K562 (cell line): ENCODE measurements at regions not wholly inside any gene's neighbourhood (a gene's known extent, or its start where the extent isn't known, plus 50 kb on each side); places are given as distances from the start of the nearest gene placed in this dataset.

Source experiments
- ATAC-seq: fragments of 200-7000 bp; cut with Tn5 transposase; 3 replicates; pipeline ENCODE4 v1.9.1; 2020; ENCODE audit warnings: moderate library complexity
- BruUV-seq: library from RNA; stranded (reverse); fragments of 400-500 nt; replicated peaks from 2 replicates; lab custom pipeline; 2021; lab: Mats Ljungman, UMichigan
- CTCF ChIA-PET: fragments of 300-600 bp; formaldehyde crosslinking; extraction: SDS; loops from one replicate; lab custom pipeline; 2021; ENCODE audit warnings: low intra/inter-chr PET ratio; lab: Yijun Ruan, JAX
- POLR2A ChIA-PET: fragments of 300-600, 350-650 bp; sonication (Branson Sonifier 250); formaldehyde crosslinking; extraction: SDS; loops from one replicate; lab custom pipeline; 2021; ENCODE audit warnings: antibody characterized with exemption, inconsistent platforms; lab: Yijun Ruan, JAX
- DNase-seq, 4 experiments: peaks; one replicate each; pipeline versions ENCODE4 v3.0.0 to v3.0.0-alpha.2; 2011 to 2018; ENCODE audit warnings: low spot score in 3 of 4, mixed read lengths in 3 of 4; ENCODE audit errors: extremely low read depth in 1 of 4
- FAIRE-seq: peaks from 2 replicates; lab custom pipeline; 2011; peaks lifted over from hg19 to GRCh38; lab: Jason Lieb, UNC
- H2AFZ ChIP-seq: 2 replicates; pipeline ENCODE4 v1.6.0; 2011; ENCODE audit warnings: low read depth, low read length, control low read depth, inconsistent platforms
- H3K27ac ChIP-seq: fragments of 200-600 bp; 3 replicates; pipeline ENCODE4 v1.8.0; 2011; ENCODE audit warnings: low read depth, mild to moderate bottlenecking, control low read depth, inconsistent platforms, low read length, moderate library complexity, mixed read lengths; ENCODE audit errors: extremely low read depth
- H3K27me3 ChIP-seq, 2 experiments: fragments of 300-600 bp in 1 of 2; 2 replicates in 1 of 2; 3 replicates in 1 of 2; pipeline versions ENCODE4 v1.6.0 to v1.8.0; 2011; ENCODE audit warnings: inconsistent platforms in 2 of 2, low read length in 2 of 2, mild to moderate bottlenecking in 1 of 2, mixed read lengths in 1 of 2, moderate library complexity in 1 of 2; ENCODE audit not compliant: control insufficient read depth in 2 of 2, insufficient read depth in 2 of 2
- H3K36me3 ChIP-seq: fragments of 300-600 bp; 3 replicates; pipeline ENCODE4 v1.8.0; 2011; ENCODE audit warnings: mild to moderate bottlenecking, low read length, inconsistent platforms; ENCODE audit not compliant: control insufficient read depth, insufficient read depth
- H3K4me1 ChIP-seq, 2 experiments: fragments of 200-600 bp in 1 of 2; replicated peaks in 1 of 2; 2 replicates in 1 of 2; 3 replicates in 1 of 2; pipeline versions ENCODE4 v1.5.1 to v1.8.0; 2011; ENCODE audit warnings: inconsistent platforms in 2 of 2, low read length in 2 of 2, mild to moderate bottlenecking in 1 of 2, mixed read lengths in 1 of 2, moderate library complexity in 1 of 2; ENCODE audit not compliant: control insufficient read depth in 2 of 2, insufficient read depth in 2 of 2
- H3K4me2 ChIP-seq: 2 replicates; pipeline ENCODE4 v1.6.1; 2011; ENCODE audit warnings: low read length, control low read depth, inconsistent platforms, mixed read lengths; ENCODE audit not compliant: insufficient read depth
- H3K4me3 ChIP-seq: fragments of 200-600 bp; sonication (generic), shearing (Covaris generic); 2 replicates; pipeline ENCODE4 v1.5.1; 2016; ENCODE audit warnings: control low read depth, inconsistent platforms
- H3K79me2 ChIP-seq: fragments of 200-600 bp; 3 replicates; pipeline ENCODE4 v1.8.0; 2011; ENCODE audit warnings: low read length, inconsistent platforms; ENCODE audit not compliant: control insufficient read depth, insufficient read depth
- H3K9ac ChIP-seq, 2 experiments: 2 replicates each; pipeline versions ENCODE4 v1.6.0 to v1.6.1; 2011; ENCODE audit warnings: low read depth in 2 of 2, low read length in 2 of 2, control low read depth in 1 of 2, inconsistent platforms in 1 of 2, mild to moderate bottlenecking in 1 of 2, mixed read lengths in 1 of 2; ENCODE audit not compliant: insufficient read depth in 1 of 2
- H3K9me1 ChIP-seq: one replicate; pipeline ENCODE4 v1.6.0; 2011; ENCODE audit warnings: inconsistent platforms, mild to moderate bottlenecking, low read length, moderate library complexity; ENCODE audit not compliant: control insufficient read depth, insufficient read depth
- H3K9me3 ChIP-seq: replicated peaks from 2 replicates; pipeline ENCODE4 v1.5.1; 2011; ENCODE audit warnings: low read depth, low read length, inconsistent platforms; ENCODE audit not compliant: control insufficient read depth, insufficient read depth
- H4K20me1 ChIP-seq: replicated peaks from 2 replicates; pipeline ENCODE4 v1.6.1; 2011; ENCODE audit warnings: low read length, inconsistent platforms, mixed read lengths; ENCODE audit not compliant: control insufficient read depth, insufficient read depth
- GABPA ChIP-seq: fragments of 200-800 bp; sonication (Bioruptor generic); conservative IDR thresholded peaks from 2 replicates; pipeline ENCODE4 v1.6.1; 2016; ENCODE audit warnings: low read depth, missing genetic modification characterization, missing compliant biosample characterization
- MNT ChIP-seq, 2 experiments: fragments of 450-650 bp; conservative IDR thresholded peaks; 2 replicates each; pipeline ENCODE4 v1.6.1; 2017; ENCODE audit warnings: mild to moderate bottlenecking in 2 of 2, moderate library complexity in 2 of 2
- TAF1 ChIP-seq: IDR thresholded peaks from 2 replicates; pipeline ENCODE4 v1.6.1; 2011; ENCODE audit warnings: mild to moderate bottlenecking, low read length, moderate library complexity; ENCODE audit not compliant: insufficient read depth, control insufficient read depth, severe bottlenecking; ENCODE audit errors: extremely low read depth
- ZBTB9 ChIP-seq: fragments of 450-650 bp; formaldehyde crosslinking; IDR thresholded peaks from 2 replicates; pipeline ENCODE4 v1.4.0; 2020; ENCODE audit warnings: mild to moderate bottlenecking, moderate library complexity
- ZNF445 ChIP-seq: fragments of 250-450 bp; sonication (Bioruptor Pico); IDR thresholded peaks from 2 replicates; pipeline ENCODE4 v1.4.0; 2020; ENCODE audit warnings: low read depth, mild to moderate bottlenecking, moderate library complexity
- ZNF518B ChIP-seq: fragments of 250-450 bp; sonication (Bioruptor Pico); IDR thresholded peaks from 2 replicates; pipeline ENCODE4 v1.5.0; 2021; ENCODE audit warnings: mild to moderate bottlenecking, moderate library complexity
- WGBS: fragments of 100-300 bp; shearing (Covaris generic); methylation state at CpG from one replicate; pipeline ENCODE4 v1.1.6; 2016; ENCODE audit warnings: low coverage, mixed read lengths; ENCODE audit not compliant: insufficient coverage; ENCODE audit errors: missing lambda C conversion rate; 5-methylcytosine and 5-hydroxymethylcytosine counted together
- in situ Hi-C: fragments of 300-500 bp; cut with MboI; formaldehyde crosslinking; loops from 4 replicates; pipeline ENCODE4 v1.15.0; 2018; ENCODE audit warnings: inconsistent platforms, mixed read lengths
- intact Hi-C: fragments of 100-400 bp; cut with micrococcal nuclease; formaldehyde crosslinking; loops from 2 replicates; pipeline ENCODE4 v1.14.2; 2022

- Histone ChIP-seq H3K27me3 (no peaks in the 10 kb centered on the region), H3K9ac (no peak overlapping the region), H3K36me3 (no peaks in the 10 kb centered on the region), H3K9me1 (no peaks in the 10 kb centered on the region), H4K20me1 (no peaks in the 10 kb centered on the region), H3K79me2 (no peaks in the 10 kb centered on the region), H3K4me1 (no peaks in the 10 kb centered on the region), H2AFZ (no peak overlapping the region), H3K4me2 (no peak overlapping the region), H3K4me3 (no peak overlapping the region), H3K9me3 (no peaks in the 10 kb centered on the region; the same call in 1 of the 2 replicates), H3K27ac (no peak overlapping the region)
- ChIA-PET CTCF (no interaction called here), POLR2A (no interaction called here)
- FAIRE-seq (no peak), ATAC-seq (no peak), DNase-seq (no peak)
- intact Hi-C loops, result no loop called here
- no TSS peak for BruUV-seq
- WGBS, result 0% methylated on average over 4 of the region's 4 CpGs
- in situ Hi-C loops, result no loop called here
- TF ChIP-seq TAF1 (no peak), ZNF518B (no peak), ZNF445 (CRISPR knock-in tag) (no peak), MNT (conservative IDR thresholded peaks at IDR 0.05) (no peak), ZBTB9 (CRISPR knock-in tag) (no peak), GABPA (tag) (no peak)
Observed at GRCh38 chr6:142507065-142507464, 205.3 kb downstream of the ADGRG6 start.
